K562 (cell line): ENCODE measurements at regions not wholly inside any gene's neighbourhood (a gene's known extent, or its start where the extent isn't known, plus 50 kb on each side); places are given as distances from the start of the nearest gene placed in this dataset.

Source experiments
- CHCHD3 ChIP-seq: fragments of 250-450 bp; sonication (Bioruptor Pico); IDR thresholded peaks from 2 replicates; pipeline ENCODE4 v2.1.2; 2022; ENCODE audit warnings: mild to moderate bottlenecking
- JUNB ChIP-seq: fragments of 450-650 bp; formaldehyde crosslinking; conservative IDR thresholded peaks from 2 replicates; pipeline ENCODE4 v1.4.0; 2020; ENCODE audit warnings: mild to moderate bottlenecking
- POLR2AphosphoS5 ChIP-seq: IDR thresholded peaks from 2 replicates; pipeline ENCODE4 v1.6.1; 2011; ENCODE audit warnings: mild to moderate bottlenecking, low read depth, low read length, moderate library complexity; ENCODE audit not compliant: control insufficient read depth, insufficient read depth
- RAD21 ChIP-seq, 2 experiments: fragments of 250-450 bp in 1 of 2; fragments of 450-650 bp in 1 of 2; sonication (Bioruptor Pico) in 1 of 2; formaldehyde crosslinking in 1 of 2; IDR thresholded peaks in 1 of 2; conservative IDR thresholded peaks in 1 of 2; 2 replicates each; pipeline versions ENCODE4 v1.4.0 to v1.8.0; 2020 to 2022; ENCODE audit warnings: mild to moderate bottlenecking in 2 of 2, moderate library complexity in 1 of 2
- ZNF253 ChIP-seq: fragments of 250-450 bp; sonication (Bioruptor Pico); conservative IDR thresholded peaks from 2 replicates; pipeline ENCODE4 v1.6.1; 2021; ENCODE audit warnings: mild to moderate bottlenecking
- TF ChIP-seq, protein P1 (sequence below): fragments of 450-650 bp; formaldehyde crosslinking; IDR thresholded peaks from 2 replicates; pipeline ENCODE4 v1.4.0; 2020; ENCODE audit warnings: mild to moderate bottlenecking, moderate library complexity
- TF ChIP-seq, protein P2 (sequence below), 3 experiments: IDR thresholded peaks in 2 of 3; conservative IDR thresholded peaks in 1 of 3; 2 replicates each; pipeline ENCODE4 v1.5.1; 2011 to 2012; ENCODE audit warnings: low read length in 3 of 3, mild to moderate bottlenecking in 3 of 3, control low read depth in 2 of 3, improper control_type of control experiment in 1 of 3, inconsistent platforms in 1 of 3, low read depth in 1 of 3, mixed read lengths in 1 of 3, moderate library complexity in 1 of 3; ENCODE audit not compliant: insufficient read depth in 2 of 3

DNA sequence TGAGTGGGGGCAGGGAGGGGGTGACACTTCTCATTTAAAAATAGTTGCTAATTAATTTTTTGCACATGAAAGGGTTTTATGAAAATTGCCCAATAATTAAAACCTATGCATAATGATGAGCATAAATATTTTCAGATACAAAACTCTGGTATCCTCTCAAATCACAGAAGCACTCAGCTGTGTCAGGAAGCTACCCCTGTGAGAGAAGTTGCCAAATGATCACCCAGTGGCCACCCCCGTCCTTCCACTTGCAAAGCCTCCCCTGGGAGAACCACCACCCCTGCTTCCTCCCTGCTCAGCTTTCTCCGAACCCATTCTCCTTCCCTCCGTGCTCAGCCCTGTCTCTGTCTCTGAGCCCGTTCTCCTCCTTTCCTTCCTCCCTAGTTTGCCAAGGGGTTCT, 400.2 kb upstream of the SALL3 start:
- TF ChIP-seq RAD21 (CRISPR knock-in tag; conservative IDR thresholded peaks at IDR 0.05 in 1 of 2, IDR thresholded peaks at IDR 0.05 in 1 of 2), result no peak
- no peak for TF ChIP-seq JUNB (CRISPR knock-in tag)
- TF ChIP-seq, protein P1, sequence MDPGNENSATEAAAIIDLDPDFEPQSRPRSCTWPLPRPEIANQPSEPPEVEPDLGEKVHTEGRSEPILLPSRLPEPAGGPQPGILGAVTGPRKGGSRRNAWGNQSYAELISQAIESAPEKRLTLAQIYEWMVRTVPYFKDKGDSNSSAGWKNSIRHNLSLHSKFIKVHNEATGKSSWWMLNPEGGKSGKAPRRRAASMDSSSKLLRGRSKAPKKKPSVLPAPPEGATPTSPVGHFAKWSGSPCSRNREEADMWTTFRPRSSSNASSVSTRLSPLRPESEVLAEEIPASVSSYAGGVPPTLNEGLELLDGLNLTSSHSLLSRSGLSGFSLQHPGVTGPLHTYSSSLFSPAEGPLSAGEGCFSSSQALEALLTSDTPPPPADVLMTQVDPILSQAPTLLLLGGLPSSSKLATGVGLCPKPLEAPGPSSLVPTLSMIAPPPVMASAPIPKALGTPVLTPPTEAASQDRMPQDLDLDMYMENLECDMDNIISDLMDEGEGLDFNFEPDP, result no peak
- no peak for TF ChIP-seq POLR2AphosphoS5
- no peak for TF ChIP-seq CHCHD3 (CRISPR knock-in tag)
- TF ChIP-seq ZNF253, result no peak
- TF ChIP-seq, protein P2, sequence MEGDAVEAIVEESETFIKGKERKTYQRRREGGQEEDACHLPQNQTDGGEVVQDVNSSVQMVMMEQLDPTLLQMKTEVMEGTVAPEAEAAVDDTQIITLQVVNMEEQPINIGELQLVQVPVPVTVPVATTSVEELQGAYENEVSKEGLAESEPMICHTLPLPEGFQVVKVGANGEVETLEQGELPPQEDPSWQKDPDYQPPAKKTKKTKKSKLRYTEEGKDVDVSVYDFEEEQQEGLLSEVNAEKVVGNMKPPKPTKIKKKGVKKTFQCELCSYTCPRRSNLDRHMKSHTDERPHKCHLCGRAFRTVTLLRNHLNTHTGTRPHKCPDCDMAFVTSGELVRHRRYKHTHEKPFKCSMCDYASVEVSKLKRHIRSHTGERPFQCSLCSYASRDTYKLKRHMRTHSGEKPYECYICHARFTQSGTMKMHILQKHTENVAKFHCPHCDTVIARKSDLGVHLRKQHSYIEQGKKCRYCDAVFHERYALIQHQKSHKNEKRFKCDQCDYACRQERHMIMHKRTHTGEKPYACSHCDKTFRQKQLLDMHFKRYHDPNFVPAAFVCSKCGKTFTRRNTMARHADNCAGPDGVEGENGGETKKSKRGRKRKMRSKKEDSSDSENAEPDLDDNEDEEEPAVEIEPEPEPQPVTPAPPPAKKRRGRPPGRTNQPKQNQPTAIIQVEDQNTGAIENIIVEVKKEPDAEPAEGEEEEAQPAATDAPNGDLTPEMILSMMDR (IDR thresholded peaks at IDR 0.05 in 2 of 3, conservative IDR thresholded peaks at IDR 0.05 in 1 of 3; ENCODE audit: insufficient read depth in 2 of 3, low read depth in 1 of 3, low read length in 3 of 3), result no peak
